Heart right ventricle (tissue), 16 donors: ENCODE measurements at regions not wholly inside any gene's neighbourhood (a gene's known extent, or its start where the extent isn't known, plus 50 kb on each side); places are given as distances from the start of the nearest gene placed in this dataset.
"Not testable (repeated sequence)": the region's sequence is repeated elsewhere in the genome, so short reads cannot be mapped to it uniquely, and the experiment has no call there.

ENCODE experiments used
- ATAC-seq, 8 donors: fragments of 200-7000 bp; cut with Tn5 transposase; one replicate each; pipeline ENCODE4 v1.9.1; 2020; ENCODE audit warnings: mild to moderate bottlenecking in 8 of 8, moderate library complexity in 8 of 8, moderate number of reproducible peaks in 1 of 8
- DNase-seq, 2 donors: peaks; one replicate each; pipeline ENCODE4 v3.0.0-alpha.2; 2020
- H3K27ac ChIP-seq, 10 donors: fragments of 200-600 bp; sonication (generic) in 2 of 10; one replicate each; pipeline versions ENCODE4 v1.5.0 to v1.8.0; 2020 to 2022; ENCODE audit warnings: mild to moderate bottlenecking in 3 of 10
- H3K27me3 ChIP-seq, 7 donors: fragments of 200-600 bp; one replicate each; pipeline ENCODE4 v1.8.0; 2021 to 2022; ENCODE audit warnings: mild to moderate bottlenecking in 2 of 7
- H3K36me3 ChIP-seq, 9 donors: fragments of 200-600 bp; sonication (generic) in 1 of 9; one replicate each; pipeline versions ENCODE4 v1.5.0 to v1.8.0; 2020 to 2022; ENCODE audit warnings: mild to moderate bottlenecking in 2 of 9
- H3K4me1 ChIP-seq, 9 donors: fragments of 200-600 bp; sonication (generic) in 1 of 9; one replicate each; pipeline versions ENCODE4 v1.5.0 to v1.8.0; 2020 to 2022; ENCODE audit warnings: mild to moderate bottlenecking in 4 of 9
- H3K4me3 ChIP-seq, 10 donors: fragments of 200-600 bp; sonication (generic) in 2 of 10; one replicate each; pipeline versions ENCODE4 v1.5.0 to v1.8.0; 2020 to 2022; ENCODE audit warnings: mild to moderate bottlenecking in 7 of 10, moderate library complexity in 2 of 10
- H3K9me3 ChIP-seq, 11 donors: fragments of 200-600 bp in 10 of 11; sonication (generic) in 2 of 11; one replicate each; pipeline versions ENCODE4 v1.5.0 to v1.8.0; 2013 to 2022; ENCODE audit warnings: mild to moderate bottlenecking in 2 of 11, control low read depth in 1 of 11, moderate library complexity in 1 of 11
- WGBS, 2 donors: extraction: QIAGEN DNeasy Blood & Tissue Kit; methylation state at CpG; one replicate each; pipeline ENCODE4 v1.1.7; 2013; ENCODE audit warnings: inconsistent platforms in 1 of 2; 5-methylcytosine and 5-hydroxymethylcytosine counted together
- intact Hi-C, 10 donors: fragments of 100-400 bp; cut with DNase I; formaldehyde crosslinking; loops; one replicate each; pipeline versions ENCODE4 v1.11.1 to v1.14.2; 2022
- TF ChIP-seq, protein P1 (sequence below), 9 donors: fragments of 200-600 bp; sonication (generic) in 2 of 9; IDR thresholded peaks; one replicate each; pipeline versions ENCODE4 v1.5.0 to v1.8.0; 2021 to 2022; ENCODE audit warnings: antibody characterized with exemption in 9 of 9, mild to moderate bottlenecking in 5 of 9, moderate library complexity in 1 of 9
- donor health status: Arrhythmogenic right ventricular cardiomyopathy.
- donor health status: ischemic (EF 13 %, LVEDD 7.1; RV severe dilation, severe dysfunction).
- donor health status: healthy with polysubstance abuse.
- donor health status: DM: no; HTN: yes; CAD: no.
- donor health status: DM: no; HTN: no; CAD: no.
- donor health status: ischemic (EF 25% LVEDD 6.9; RV normal size, moderate dysfunction).
- donor health status: ischemic (EF 25% LVEDD 5.7; RV mildly dilated, moderate dysfunction).
- donor health status: healthy.
- donor health status: DM: yes; HTN: yes; CAD: no.
- donor health status: Ischemic cardiomyopathy.
- donor health status: ischemic (EF 35%, LVEDD 5.7; RV mildly dilated, moderate dysfunction).
- donor health status: nonischemic (EF 11% LVEDD 7.7; RV severe dilation, severe dysfunction).
- donor health status: DM: yes; HTN: yes; CAD: no.
- donor health status: PGD.
- donor health status: ischemic (EF 29% LVEDD 5.4; RV normal size, mild dysfunction).
- donor health status: nonischemic (EF 23%, LVEDD 6.1; RV moderate dilation, normal function).

DNA sequence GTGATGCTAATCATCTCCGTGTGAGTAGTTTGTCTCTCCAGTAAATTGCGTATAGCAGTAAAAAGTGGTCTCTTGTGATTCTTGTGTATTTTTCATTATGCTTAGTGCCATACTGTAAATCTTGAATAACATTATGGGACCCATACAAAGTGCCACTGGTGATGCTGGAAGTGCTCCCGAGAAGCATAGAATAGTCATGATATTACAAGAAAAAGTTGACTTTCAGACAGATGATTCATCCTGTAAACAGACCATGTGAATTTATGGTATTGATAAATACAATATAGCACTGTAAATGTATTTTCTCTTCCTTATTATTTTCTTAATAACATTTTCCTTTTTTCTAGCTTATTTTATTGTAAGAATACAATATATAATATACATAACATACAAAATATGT is 74.6 kb upstream of the CDK6 start:
- Histone ChIP-seq H3K27ac (no peak overlapping the region), H3K27me3 (no peaks in the 10 kb centered on the region)
- TF ChIP-seq, protein P1, sequence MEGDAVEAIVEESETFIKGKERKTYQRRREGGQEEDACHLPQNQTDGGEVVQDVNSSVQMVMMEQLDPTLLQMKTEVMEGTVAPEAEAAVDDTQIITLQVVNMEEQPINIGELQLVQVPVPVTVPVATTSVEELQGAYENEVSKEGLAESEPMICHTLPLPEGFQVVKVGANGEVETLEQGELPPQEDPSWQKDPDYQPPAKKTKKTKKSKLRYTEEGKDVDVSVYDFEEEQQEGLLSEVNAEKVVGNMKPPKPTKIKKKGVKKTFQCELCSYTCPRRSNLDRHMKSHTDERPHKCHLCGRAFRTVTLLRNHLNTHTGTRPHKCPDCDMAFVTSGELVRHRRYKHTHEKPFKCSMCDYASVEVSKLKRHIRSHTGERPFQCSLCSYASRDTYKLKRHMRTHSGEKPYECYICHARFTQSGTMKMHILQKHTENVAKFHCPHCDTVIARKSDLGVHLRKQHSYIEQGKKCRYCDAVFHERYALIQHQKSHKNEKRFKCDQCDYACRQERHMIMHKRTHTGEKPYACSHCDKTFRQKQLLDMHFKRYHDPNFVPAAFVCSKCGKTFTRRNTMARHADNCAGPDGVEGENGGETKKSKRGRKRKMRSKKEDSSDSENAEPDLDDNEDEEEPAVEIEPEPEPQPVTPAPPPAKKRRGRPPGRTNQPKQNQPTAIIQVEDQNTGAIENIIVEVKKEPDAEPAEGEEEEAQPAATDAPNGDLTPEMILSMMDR (IDR thresholded peaks at IDR 0.05): no peak

GRCh38 chr7:92909686-92910475 is 73.5 kb upstream of the CDK6 start:
- intact Hi-C loops: no loop called here
- no peaks in the 10 kb centered on the region for H3K36me3 ChIP-seq
- 86 to 99% methylated on average over 2 of the region's 2 CpGs for WGBS, 2 donors
- DNase-seq (no peak), ATAC-seq (no peak)
- peaks cover 0 to under 1% (median 0%) of the 10 kb centered on the region in 9 donors for H3K4me1 ChIP-seq
- H3K27me3 ChIP-seq: no peaks in the 10 kb centered on the region
- no peaks in the 10 kb centered on the region for H3K9me3 ChIP-seq
- H3K4me3 ChIP-seq: no peak overlapping the region
- TF ChIP-seq, protein P1 (IDR thresholded peaks at IDR 0.05): no peak
- H3K27ac ChIP-seq: no peak overlapping the region

More for the DNA sequence above, 74.6 kb upstream of the CDK6 start:
- no peaks in the 10 kb centered on the region for H3K4me1 ChIP-seq
- DNase-seq (no peak), ATAC-seq (no peak)
- H3K9me3 ChIP-seq: no peaks in the 10 kb centered on the region
- no peaks in the 10 kb centered on the region for H3K36me3 ChIP-seq
- intact Hi-C loops: no loop called here
- no peak overlapping the region for H3K4me3 ChIP-seq
- 96 to 98% methylated on average over 3 of the region's 3 CpGs for WGBS, 2 donors

- 72 to 73% methylated on average over 7 of the region's 7 CpGs for WGBS, 2 donors
Observed at GRCh38 chr7:92904244-92905131, 68.1 kb upstream of the CDK6 start.

DNA sequence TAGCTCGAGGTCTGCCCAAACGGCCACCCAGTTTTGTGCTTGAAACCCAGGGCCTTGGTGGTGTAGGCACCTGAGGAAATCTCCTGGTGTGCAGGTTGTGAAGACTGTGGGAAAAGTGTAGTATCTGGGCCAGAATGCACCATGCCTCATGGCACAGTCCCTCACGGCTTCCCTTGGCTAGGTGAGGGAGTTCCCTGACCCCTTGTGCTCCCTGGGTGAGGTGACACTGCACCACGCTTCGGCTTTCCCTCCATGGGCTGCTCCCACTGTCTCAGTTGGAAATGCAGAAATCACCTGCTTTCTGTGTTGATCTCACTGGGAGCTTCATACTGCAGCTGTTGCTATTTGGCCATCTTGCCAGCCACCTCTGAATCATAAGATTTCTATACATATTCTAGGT is 62.4 kb upstream of the CDK6 start:
- WGBS, 2 donors: 81 to 87% methylated on average over 5 of the region's 5 CpGs
- no peaks in the 10 kb centered on the region for H3K4me1 ChIP-seq
- DNase-seq (no peak), ATAC-seq (no peak)
- no peak overlapping the region for H3K27ac ChIP-seq
- intact Hi-C loops: no loop called here
- H3K27me3 ChIP-seq: no peaks in the 10 kb centered on the region
- TF ChIP-seq, protein P1 (IDR thresholded peaks at IDR 0.05): no peak
- no peaks in the 10 kb centered on the region for H3K36me3 ChIP-seq
- H3K9me3 ChIP-seq: peaks cover 0 to 54% (median 7%) of the 10 kb centered on the region in 11 donors
- H3K4me3 ChIP-seq: no peak overlapping the region

More at GRCh38 chr7:92904244-92905131, 68.1 kb upstream of the CDK6 start:
- peaks cover 0 to 7% (median 0%) of the 10 kb centered on the region in 11 donors for H3K9me3 ChIP-seq
- ATAC-seq: no peak
- H3K27me3 ChIP-seq: no peaks in the 10 kb centered on the region
- no peak overlapping the region for H3K4me3 ChIP-seq
- intact Hi-C loops: no loop called here
- H3K4me1 ChIP-seq: peaks cover 0 to 8% (median 0%) of the 10 kb centered on the region in 9 donors
- no peak overlapping the region for H3K27ac ChIP-seq
- H3K36me3 ChIP-seq: no peaks in the 10 kb centered on the region
- DNase-seq: no peak
- TF ChIP-seq, protein P1 (IDR thresholded peaks at IDR 0.05): no peak

GRCh38 chr7:92894857-92895256 is 58.5 kb upstream of the CDK6 start:
- H3K9me3 ChIP-seq: peaks cover 0 to 54% (median 8%) of the 10 kb centered on the region in 11 donors
- H3K4me1 ChIP-seq, ATAC-seq, H3K27ac ChIP-seq, DNase-seq, H3K36me3 ChIP-seq, H3K4me3 ChIP-seq, intact Hi-C loops, H3K27me3 ChIP-seq: not testable (repeated sequence)
- WGBS, 2 donors: 87 to 90% methylated on average over 2 of the region's 2 CpGs
